ENCODE measurements at regions not wholly inside any gene's neighbourhood (a gene's known extent, or its start where the extent isn't known, plus 50 kb on each side); places are given as distances from the start of the nearest gene placed in this dataset.

DNA sequence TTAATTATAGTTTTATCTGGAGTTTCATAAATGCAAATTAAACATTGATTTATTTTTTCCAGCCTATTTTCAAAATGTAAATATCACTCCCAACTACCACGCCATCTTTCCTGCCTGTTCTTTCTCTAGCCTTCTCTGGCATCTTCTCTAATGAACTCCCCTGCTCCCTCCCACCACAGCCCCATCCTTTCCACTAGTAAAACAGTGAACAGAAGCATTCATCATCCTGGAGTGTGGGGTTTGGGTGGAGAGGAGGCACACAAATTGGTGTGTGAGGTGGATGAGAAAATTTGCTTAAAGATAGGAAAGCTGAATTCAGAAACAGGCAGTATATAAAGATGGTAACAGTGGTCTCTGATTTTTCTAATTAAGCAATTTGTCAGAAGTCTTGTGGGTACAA is 479.4 kb downstream of the ARL4A start:
- TF ChIP-seq, protein P1, sequence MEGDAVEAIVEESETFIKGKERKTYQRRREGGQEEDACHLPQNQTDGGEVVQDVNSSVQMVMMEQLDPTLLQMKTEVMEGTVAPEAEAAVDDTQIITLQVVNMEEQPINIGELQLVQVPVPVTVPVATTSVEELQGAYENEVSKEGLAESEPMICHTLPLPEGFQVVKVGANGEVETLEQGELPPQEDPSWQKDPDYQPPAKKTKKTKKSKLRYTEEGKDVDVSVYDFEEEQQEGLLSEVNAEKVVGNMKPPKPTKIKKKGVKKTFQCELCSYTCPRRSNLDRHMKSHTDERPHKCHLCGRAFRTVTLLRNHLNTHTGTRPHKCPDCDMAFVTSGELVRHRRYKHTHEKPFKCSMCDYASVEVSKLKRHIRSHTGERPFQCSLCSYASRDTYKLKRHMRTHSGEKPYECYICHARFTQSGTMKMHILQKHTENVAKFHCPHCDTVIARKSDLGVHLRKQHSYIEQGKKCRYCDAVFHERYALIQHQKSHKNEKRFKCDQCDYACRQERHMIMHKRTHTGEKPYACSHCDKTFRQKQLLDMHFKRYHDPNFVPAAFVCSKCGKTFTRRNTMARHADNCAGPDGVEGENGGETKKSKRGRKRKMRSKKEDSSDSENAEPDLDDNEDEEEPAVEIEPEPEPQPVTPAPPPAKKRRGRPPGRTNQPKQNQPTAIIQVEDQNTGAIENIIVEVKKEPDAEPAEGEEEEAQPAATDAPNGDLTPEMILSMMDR (IDR thresholded peaks at IDR 0.05; ENCODE audit: low read depth, low read length): no peak
- TF ChIP-seq EZH2phosphoT487 (IDR thresholded peaks at IDR 0.05; ENCODE audit: low read depth): no peak

All from OCI-LY3 (cell line).